Chondrocyte (in vitro differentiated cells): ENCODE measurements at regions not wholly inside any gene's neighbourhood (a gene's known extent, or its start where the extent isn't known, plus 50 kb on each side); places are given as distances from the start of the nearest gene placed in this dataset.

ENCODE experiments used
- DNase-seq: peaks from one replicate; pipeline ENCODE4 v3.0.0; 2021; ENCODE audit warnings: mixed read lengths, low spot score
- H3K27ac Mint-ChIP-seq: one replicate; pipeline ENCODE4 v1.8.0; 2021; ENCODE audit warnings: mild to moderate bottlenecking, moderate library complexity, mixed read lengths; ENCODE audit not compliant: unreplicated experiment
- H3K27me3 Mint-ChIP-seq: 2 replicates; pipeline ENCODE4 v1.8.0; 2021; ENCODE audit warnings: low read depth, mixed read lengths
- H3K36me3 Mint-ChIP-seq: 2 replicates; pipeline ENCODE4 v1.8.0; 2021; ENCODE audit warnings: low read depth, mixed read lengths
- H3K4me1 Mint-ChIP-seq: 2 replicates; pipeline ENCODE4 v1.8.0; 2021; ENCODE audit warnings: low read depth, mild to moderate bottlenecking, mixed read lengths
- H3K4me3 Mint-ChIP-seq: one replicate; pipeline ENCODE4 v1.8.0; 2021; ENCODE audit warnings: mild to moderate bottlenecking, moderate library complexity, mixed read lengths; ENCODE audit not compliant: unreplicated experiment
- H3K9me3 Mint-ChIP-seq: 2 replicates; pipeline ENCODE4 v1.8.0; 2021; ENCODE audit warnings: low read depth, mixed read lengths
- CTCF ChIP-seq: fragments of 200-600 bp; sonication (generic); IDR thresholded peaks from 2 replicates; pipeline ENCODE4 v1.5.0; 2021; ENCODE audit warnings: antibody characterized with exemption, mild to moderate bottlenecking, moderate library complexity

GRCh38 chr4:135694066-135694465 is 1492.5 kb upstream of the PABPC4L start:
- Mint-ChIP-seq H3K27me3 (no peaks in the 10 kb centered on the region), H3K4me1 (no peaks in the 10 kb centered on the region), H3K27ac (no peak overlapping the region), H3K36me3 (no peaks in the 10 kb centered on the region), H3K9me3 (peaks cover 3% of the 10 kb centered on the region), H3K4me3 (no peak overlapping the region)
- TF ChIP-seq CTCF, result no peak
- no peak for DNase-seq

- TF ChIP-seq CTCF, result no peak
- no peak for DNase-seq
- H3K9me3 Mint-ChIP-seq, result peaks cover 11% of the 10 kb centered on the region
- H3K36me3 Mint-ChIP-seq, result no peaks in the 10 kb centered on the region
- no peaks in the 10 kb centered on the region for H3K4me1 Mint-ChIP-seq
- H3K27ac Mint-ChIP-seq, result no peak overlapping the region
- H3K4me3 Mint-ChIP-seq, result no peak overlapping the region
- no peaks in the 10 kb centered on the region for H3K27me3 Mint-ChIP-seq
Observed at GRCh38 chr4:135684001-135684400, 1482.4 kb upstream of the PABPC4L start.

- no peaks in the 10 kb centered on the region for H3K36me3 Mint-ChIP-seq
- H3K9me3 Mint-ChIP-seq, result no peaks in the 10 kb centered on the region
- DNase-seq, result no peak
- H3K27me3 Mint-ChIP-seq, result peaks cover 2% of the 10 kb centered on the region
- H3K27ac Mint-ChIP-seq, result no peak overlapping the region
- H3K4me1 Mint-ChIP-seq, result no peaks in the 10 kb centered on the region
- no peak overlapping the region for H3K4me3 Mint-ChIP-seq
- TF ChIP-seq CTCF, result no peak
Observed at GRCh38 chr4:135672202-135672601, 1470.6 kb upstream of the PABPC4L start.

- no peak overlapping the region for H3K4me3 Mint-ChIP-seq
- DNase-seq, result no peak
- no peaks in the 10 kb centered on the region for H3K9me3 Mint-ChIP-seq
- H3K27me3 Mint-ChIP-seq, result peaks cover 5% of the 10 kb centered on the region
- H3K36me3 Mint-ChIP-seq, result no peaks in the 10 kb centered on the region
- H3K4me1 Mint-ChIP-seq, result no peaks in the 10 kb centered on the region
- no peak for TF ChIP-seq CTCF
- H3K27ac Mint-ChIP-seq, result no peak overlapping the region
Observed at GRCh38 chr4:135670548-135670947, 1469.0 kb upstream of the PABPC4L start.
